Mesothelial cell of epicardium (in vitro differentiated cells): ENCODE measurements at regions not wholly inside any gene's neighbourhood (a gene's known extent, or its start where the extent isn't known, plus 50 kb on each side); places are given as distances from the start of the nearest gene placed in this dataset.

Source experiments
- DNase-seq, 2 experiments: peaks; one replicate each; pipeline ENCODE4 v3.0.0; 2021; ENCODE audit warnings: low spot score in 2 of 2; ENCODE audit not compliant: unreplicated experiment in 2 of 2
- H3K27ac Mint-ChIP-seq: 2 replicates; pipeline ENCODE4 v1.8.0; 2021; ENCODE audit warnings: mixed read lengths
- H3K27me3 Mint-ChIP-seq: 2 replicates; pipeline ENCODE4 v1.8.0; 2021; ENCODE audit warnings: low read depth, mixed read lengths
- H3K36me3 Mint-ChIP-seq: 2 replicates; pipeline ENCODE4 v1.8.0; 2021; ENCODE audit warnings: mixed read lengths
- H3K4me1 Mint-ChIP-seq: 2 replicates; pipeline ENCODE4 v1.8.0; 2021; ENCODE audit warnings: mixed read lengths
- H3K4me3 Mint-ChIP-seq: 2 replicates; pipeline ENCODE4 v1.8.0; 2021; ENCODE audit warnings: mild to moderate bottlenecking, moderate library complexity, mixed read lengths
- H3K9me3 Mint-ChIP-seq: 2 replicates; pipeline ENCODE4 v1.8.0; 2021; ENCODE audit warnings: mixed read lengths
- TF ChIP-seq, protein P1 (sequence below): fragments of 200-600 bp; sonication (generic); IDR thresholded peaks from one replicate; pipeline ENCODE4 v1.5.0; 2021; ENCODE audit warnings: antibody characterized with exemption; ENCODE audit not compliant: unreplicated experiment

DNA sequence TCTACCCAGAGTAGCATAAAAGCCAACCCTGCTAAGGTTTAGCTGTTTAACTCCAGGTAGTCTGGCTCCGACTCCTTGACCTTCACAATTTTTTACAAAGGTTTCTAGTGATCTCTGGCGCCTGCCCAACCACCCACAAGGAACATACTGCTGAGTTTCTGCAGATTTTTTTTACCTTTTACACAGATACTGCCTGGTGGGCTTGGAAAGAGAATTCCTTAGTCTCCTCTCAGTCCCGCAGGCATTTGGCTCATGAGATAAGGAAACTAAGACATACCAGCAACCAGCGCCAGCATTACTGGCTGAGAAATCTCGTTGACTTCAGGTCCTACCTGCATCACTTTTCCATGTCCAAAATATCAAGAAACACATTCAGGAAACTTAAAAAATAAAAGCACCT lies 51.1 kb upstream of the LYZL1 start:
- no peak for DNase-seq
- Mint-ChIP-seq H3K9me3 (peaks cover 3% of the 10 kb centered on the region), H3K36me3 (peaks cover 3% of the 10 kb centered on the region), H3K27me3 (no peaks in the 10 kb centered on the region), H3K4me1 (peaks cover 61% of the 10 kb centered on the region), H3K27ac (peak overlapping the region; percentile 100), H3K4me3 (no peak overlapping the region)
- TF ChIP-seq, protein P1, sequence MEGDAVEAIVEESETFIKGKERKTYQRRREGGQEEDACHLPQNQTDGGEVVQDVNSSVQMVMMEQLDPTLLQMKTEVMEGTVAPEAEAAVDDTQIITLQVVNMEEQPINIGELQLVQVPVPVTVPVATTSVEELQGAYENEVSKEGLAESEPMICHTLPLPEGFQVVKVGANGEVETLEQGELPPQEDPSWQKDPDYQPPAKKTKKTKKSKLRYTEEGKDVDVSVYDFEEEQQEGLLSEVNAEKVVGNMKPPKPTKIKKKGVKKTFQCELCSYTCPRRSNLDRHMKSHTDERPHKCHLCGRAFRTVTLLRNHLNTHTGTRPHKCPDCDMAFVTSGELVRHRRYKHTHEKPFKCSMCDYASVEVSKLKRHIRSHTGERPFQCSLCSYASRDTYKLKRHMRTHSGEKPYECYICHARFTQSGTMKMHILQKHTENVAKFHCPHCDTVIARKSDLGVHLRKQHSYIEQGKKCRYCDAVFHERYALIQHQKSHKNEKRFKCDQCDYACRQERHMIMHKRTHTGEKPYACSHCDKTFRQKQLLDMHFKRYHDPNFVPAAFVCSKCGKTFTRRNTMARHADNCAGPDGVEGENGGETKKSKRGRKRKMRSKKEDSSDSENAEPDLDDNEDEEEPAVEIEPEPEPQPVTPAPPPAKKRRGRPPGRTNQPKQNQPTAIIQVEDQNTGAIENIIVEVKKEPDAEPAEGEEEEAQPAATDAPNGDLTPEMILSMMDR = no peak

- Mint-ChIP-seq H3K36me3 (peaks cover 3% of the 10 kb centered on the region), H3K9me3 (peaks cover 3% of the 10 kb centered on the region), H3K27me3 (no peaks in the 10 kb centered on the region), H3K27ac (peak overlapping the region; percentile 98), H3K4me3 (no peak overlapping the region), H3K4me1 (peaks cover 64% of the 10 kb centered on the region)
- TF ChIP-seq, protein P1 = no peak
- no peak for DNase-seq
These were observed 50.2 kb upstream of the LYZL1 start for GRCh38 chr10:29238523-29239135.
